ENCODE measurements at regions not wholly inside any gene's neighbourhood (a gene's known extent, or its start where the extent isn't known, plus 50 kb on each side); places are given as distances from the start of the nearest gene placed in this dataset.

- Histone ChIP-seq H2BK15ac (ENCODE audit: low read length) (no peak overlapping the region), H3K9me3 (ENCODE audit: insufficient read depth in 2 of 2, low read depth in 1 of 2, low read length in 1 of 2) (no peaks in the 10 kb centered on the region), H2AK5ac (ENCODE audit: low read depth, low read length) (no peak overlapping the region), H3K18ac (ENCODE audit: extremely low read depth, low read length) (no peak overlapping the region), H3K4ac (replicated peaks; ENCODE audit: insufficient read length, low read depth, low read length) (no peak overlapping the region), H3K14ac (ENCODE audit: insufficient read length) (no peak overlapping the region), H3K27me3 (replicated peaks in 1 of 4; ENCODE audit: control insufficient read depth in 3 of 4, extremely low read depth in 1 of 4, insufficient read depth in 3 of 4, low read length in 3 of 4) (no peaks in the 10 kb centered on the region), H3K4me3 (ENCODE audit: extremely low read depth in 1 of 4, insufficient read depth in 2 of 4, low read depth in 3 of 4, low read length in 4 of 4) (no peak overlapping the region), H2BK20ac (ENCODE audit: low read length) (no peak overlapping the region), H2BK12ac (ENCODE audit: low read depth, low read length) (no peak overlapping the region), H3K79me1 (ENCODE audit: low read depth, low read length) (no peaks in the 10 kb centered on the region), H3K36me3 (ENCODE audit: control insufficient read depth in 2 of 4, insufficient read depth in 4 of 4, low read length in 3 of 4) (no peaks in the 10 kb centered on the region), H4K5ac (ENCODE audit: insufficient read length, low read depth, low read length) (no peak overlapping the region), H3K27ac (ENCODE audit: low read depth, low read length) (no peak overlapping the region), H4K91ac (replicated peaks; ENCODE audit: insufficient read length, low read length) (no peak overlapping the region), H2BK120ac (replicated peaks; ENCODE audit: low read depth, low read length) (no peak overlapping the region), H3K4me2 (ENCODE audit: insufficient read depth in 1 of 2, low read depth in 2 of 2, low read length in 2 of 2) (no peak overlapping the region), H3K4me1 (replicated peaks in 1 of 4; ENCODE audit: control insufficient read depth in 3 of 4, insufficient read depth in 4 of 4, low read length in 3 of 4) (peaks cover 0 to 3% (median 1%) of the 10 kb centered on the region in 4 experiments; a peak in 3 of 7 replicates), H2AFZ (ENCODE audit: low read length) (no peak overlapping the region), H2BK5ac (ENCODE audit: low read depth, low read length) (no peak overlapping the region), H3K56ac (replicated peaks; ENCODE audit: insufficient read length, low read depth, low read length) (no peak overlapping the region), H3K79me2 (ENCODE audit: control insufficient read depth in 1 of 2, insufficient read depth in 2 of 2, low read length in 2 of 2) (no peaks in the 10 kb centered on the region), H4K20me1 (replicated peaks in 1 of 2; ENCODE audit: control insufficient read depth in 1 of 2, insufficient read depth in 2 of 2, low read length in 2 of 2) (no peaks in the 10 kb centered on the region), H3K23ac (ENCODE audit: insufficient read length) (no peak overlapping the region), H3K9ac (replicated peaks in 1 of 4; ENCODE audit: extremely low read depth in 1 of 4, low read depth in 3 of 4, low read length in 3 of 4) (no peak overlapping the region), H3K23me2 (ENCODE audit: low read depth, low read length) (no peaks in the 10 kb centered on the region), H4K8ac (ENCODE audit: extremely low read depth, insufficient read depth, low read length) (no peak overlapping the region)
- ChIA-PET CTCF (ENCODE audit: partially characterized antibody) (interaction anchor here (1.0 to 1.9 kb wide), 3 partner anchors 11 to 91 kb away, joined by 3 to 5 read pairs (median 3); no protein-coding TSS in a partner anchor), POLR2A (ENCODE audit: partially characterized antibody) (no interaction called here)
- DNase-seq (ENCODE audit: low read depth in 1 of 2, low spot score in 2 of 2): no peak
- FAIRE-seq: no peak
- 92% methylated on average over 3 of the region's 3 CpGs; no CpG with 5 or more reads in 1 of the 2 experiments for WGBS, 2 experiments (ENCODE audit: extremely low coverage in 1 of 2, insufficient coverage in 1 of 2, insufficient read length in 1 of 2, insufficient replicate concordance in 2 of 2, low coverage in 1 of 2, low lambda C conversion rate in 2 of 2, missing lambda C conversion rate in 1 of 2)
- TF ChIP-seq SP1 (IDR thresholded peaks at IDR 0.05; ENCODE audit: low read depth, low read length) (no peak), HDAC6 (IDR thresholded peaks at IDR 0.05; ENCODE audit: low read depth, low read length) (no peak), TAF7 (optimal IDR thresholded peaks at IDR 0.05; ENCODE audit: borderline replicate concordance, low read depth, low read length) (no peak), TBP (IDR thresholded peaks at IDR 0.05; ENCODE audit: low read depth, low read length) (no peak), CHD1 (IDR thresholded peaks at IDR 0.05; ENCODE audit: low read depth, low read length) (no peak)
Measured at GRCh38 chr13:106232681-106233080, 302.8 kb downstream of the EFNB2 start.
